LNCaP clone FGC (cell line): ENCODE measurements at regions not wholly inside any gene's neighbourhood (a gene's known extent, or its start where the extent isn't known, plus 50 kb on each side); places are given as distances from the start of the nearest gene placed in this dataset.
"Not testable (repeated sequence)": the region's sequence is repeated elsewhere in the genome, so short reads cannot be mapped to it uniquely, and the experiment has no call there.

ENCODE experiments used
- DNase-seq: peaks from one replicate; pipeline ENCODE4 v3.0.0-alpha.2; 2011; ENCODE audit warnings: low read depth
- H3K4me3 ChIP-seq: 2 replicates; pipeline ENCODE4 v1.5.1; 2011; ENCODE audit warnings: mild to moderate bottlenecking, low read depth, low read length, control low read depth
- CTCF ChIP-seq: IDR thresholded peaks from 2 replicates; pipeline ENCODE4 v1.5.1; 2012; ENCODE audit warnings: mild to moderate bottlenecking; ENCODE audit not compliant: control insufficient read depth, insufficient read depth; ENCODE audit errors: extremely low read depth

GRCh38 chr12:22803725-22804124 lies 178.8 kb downstream of the ETNK1 start:
- no peak for TF ChIP-seq CTCF
- no peak overlapping the region for H3K4me3 ChIP-seq

GRCh38 chr12:22808860-22809259 lies 183.9 kb downstream of the ETNK1 start:
- TF ChIP-seq CTCF = no peak
- no peak for DNase-seq

More at GRCh38 chr12:22803725-22804124, 178.8 kb downstream of the ETNK1 start:
- DNase-seq = no peak

GRCh38 chr12:22810036-22810435 lies 185.1 kb downstream of the ETNK1 start:
- no peak overlapping the region for H3K4me3 ChIP-seq
- no peak for DNase-seq
- TF ChIP-seq CTCF = no peak

More at GRCh38 chr12:22808860-22809259, 183.9 kb downstream of the ETNK1 start:
- no peak overlapping the region for H3K4me3 ChIP-seq

- no peak for TF ChIP-seq CTCF
- no peak overlapping the region for H3K4me3 ChIP-seq
- DNase-seq = no peak
These were observed 187.6 kb downstream of the ETNK1 start for GRCh38 chr12:22812531-22812930.

GRCh38 chr12:22821985-22822384 lies 197.0 kb downstream of the ETNK1 start:
- no peak for TF ChIP-seq CTCF
- DNase-seq = no peak
- H3K4me3 ChIP-seq = no peak overlapping the region

GRCh38 chr12:22826026-22826425 lies 201.1 kb downstream of the ETNK1 start:
- TF ChIP-seq CTCF = no peak
- no peak overlapping the region for H3K4me3 ChIP-seq
- no peak for DNase-seq

GRCh38 chr12:22826446-22826981 lies 201.5 kb downstream of the ETNK1 start:
- H3K4me3 ChIP-seq, DNase-seq: not testable (repeated sequence)
